B cell (primary cell): ENCODE measurements at regions not wholly inside any gene's neighbourhood (a gene's known extent, or its start where the extent isn't known, plus 50 kb on each side); places are given as distances from the start of the nearest gene placed in this dataset.

Experiments
- ATAC-seq: fragments of 200-7000 bp; cut with Tn5 transposase; one replicate; pipeline ENCODE4 v1.10.0; 2021; ENCODE audit warnings: low read depth, mild to moderate bottlenecking, moderate number of reproducible peaks, moderate library complexity
- CTCF ChIA-PET: fragments of 350-600 bp; sonication (Branson Sonifier 250); formaldehyde crosslinking; loops from one replicate; lab custom pipeline; 2021; ENCODE audit warnings: antibody characterized with exemption, inconsistent platforms; lab: Charles Lee
- POLR2A ChIA-PET: fragments of 350-600 bp; sonication (Branson Sonifier 250); formaldehyde crosslinking; loops from one replicate; lab custom pipeline; 2021; ENCODE audit warnings: antibody characterized with exemption; lab: Charles Lee
- DNase-seq: peaks from one replicate; pipeline ENCODE4 v3.0.0; 2013
- H2AFZ ChIP-seq: 2 replicates; pipeline ENCODE4 v1.6.1; 2012; ENCODE audit warnings: mild to moderate bottlenecking, low read depth, low read length; ENCODE audit not compliant: insufficient read depth, poor library complexity, severe bottlenecking
- H3K27ac ChIP-seq, 2 donors: 1 replicate in 1 of 2; 2 replicates in 1 of 2; pipeline ENCODE4 v1.5.1; 2012 to 2013; ENCODE audit warnings: low read length in 2 of 2, mild to moderate bottlenecking in 2 of 2, moderate library complexity in 1 of 2
- H3K27me3 ChIP-seq, 4 experiments: fragments of 200-600 bp in 1 of 4; sonication (generic) in 1 of 4; replicated peaks in 1 of 4; 1 replicate in 2 of 4; 2 replicates in 2 of 4; pipeline versions ENCODE4 v1.6.1 to v1.7.0; 2013 to 2016; ENCODE audit warnings: low read length in 3 of 4, mild to moderate bottlenecking in 2 of 4, mixed read lengths in 1 of 4, moderate library complexity in 1 of 4; ENCODE audit not compliant: insufficient read depth in 4 of 4, control insufficient read depth in 3 of 4; ENCODE audit errors: control extremely low read depth in 1 of 4
- H3K36me3 ChIP-seq, 2 experiments: replicated peaks in 1 of 2; 1 replicate in 1 of 2; 2 replicates in 1 of 2; pipeline versions ENCODE4 v1.6.1 to v1.7.1; 2013; ENCODE audit warnings: low read length in 1 of 2; ENCODE audit not compliant: insufficient read depth in 2 of 2, control insufficient read depth in 1 of 2; ENCODE audit errors: control extremely low read depth in 1 of 2, extremely low read depth in 1 of 2
- H3K4me1 ChIP-seq, 2 donors: fragments of 200-600 bp in 1 of 2; sonication (generic) in 1 of 2; 1 replicate in 1 of 2; 2 replicates in 1 of 2; pipeline versions ENCODE4 v1.5.1 to v1.6.1; 2013 to 2017; ENCODE audit warnings: low read length in 2 of 2; ENCODE audit not compliant: control insufficient read depth in 2 of 2, insufficient read depth in 2 of 2
- H3K4me2 ChIP-seq: replicated peaks from 2 replicates; pipeline ENCODE3; 2012; ENCODE audit warnings: mild to moderate bottlenecking, low read depth, low read length; ENCODE audit not compliant: poor library complexity, severe bottlenecking
- H3K4me3 ChIP-seq, 5 experiments: fragments of 200-600 bp in 1 of 5; sonication (generic) in 1 of 5; 1 replicate in 3 of 5; 2 replicates in 2 of 5; pipeline versions ENCODE4 v1.5.1 to v1.7.0; 2011 to 2016; ENCODE audit warnings: low read length in 4 of 5, mild to moderate bottlenecking in 4 of 5, low read depth in 2 of 5, control low read depth in 1 of 5, moderate library complexity in 1 of 5; ENCODE audit not compliant: insufficient read depth in 1 of 5; ENCODE audit errors: control extremely low read depth in 1 of 5, extremely low read depth in 1 of 5
- H3K79me2 ChIP-seq: fragments of 200-600 bp; sonication (generic); one replicate; pipeline ENCODE4 v1.6.0; 2016; ENCODE audit warnings: low read length; ENCODE audit not compliant: control insufficient read depth, insufficient read depth
- H3K9ac ChIP-seq: fragments of 200-600 bp; sonication (generic); 2 replicates; pipeline ENCODE4 v1.6.1; 2017; ENCODE audit warnings: mild to moderate bottlenecking, low read length, moderate library complexity
- H3K9me3 ChIP-seq, 3 donors: one replicate each; pipeline versions ENCODE4 v1.6.1 to v1.7.1; 2013; ENCODE audit warnings: low read length in 2 of 3; ENCODE audit not compliant: control insufficient read depth in 2 of 3, insufficient read depth in 1 of 3; ENCODE audit errors: control extremely low read depth in 1 of 3
- H4K20me1 ChIP-seq: 2 replicates; pipeline ENCODE4 v1.6.0; 2012; ENCODE audit warnings: mild to moderate bottlenecking, low read length; ENCODE audit not compliant: insufficient read depth, control insufficient read depth, poor library complexity, severe bottlenecking
- H3K27ac Mint-ChIP-seq: one replicate; pipeline ENCODE4 v1.8.0; 2021; ENCODE audit warnings: mixed read lengths
- H3K27me3 Mint-ChIP-seq: one replicate; pipeline ENCODE4 v1.8.0; 2021; ENCODE audit warnings: mixed read lengths
- H3K4me1 Mint-ChIP-seq: one replicate; pipeline ENCODE4 v1.8.0; 2021; ENCODE audit warnings: mixed read lengths
- H3K4me3 Mint-ChIP-seq: one replicate; pipeline ENCODE4 v1.8.0; 2021; ENCODE audit warnings: mixed read lengths
- H3K9me3 Mint-ChIP-seq: one replicate; pipeline ENCODE4 v1.8.0; 2022; ENCODE audit warnings: mixed read lengths; ENCODE audit not compliant: insufficient read depth
- EZH2 ChIP-seq: IDR thresholded peaks from 2 replicates; pipeline ENCODE4 v1.6.1; 2012; ENCODE audit warnings: borderline replicate concordance, low read depth, mild to moderate bottlenecking, moderate library complexity, low read length; ENCODE audit not compliant: insufficient read depth, poor library complexity, severe bottlenecking
- WGBS: methylation state at CpG from one replicate; pipeline ENCODE4 v1.1.5; 2013; ENCODE audit warnings: missing lambda C conversion rate; ENCODE audit not compliant: insufficient coverage; 5-methylcytosine and 5-hydroxymethylcytosine counted together
- intact Hi-C: fragments of 100-400 bp; cut with micrococcal nuclease; formaldehyde crosslinking; loops from one replicate; pipeline ENCODE4 v1.10.0; 2022
- TF ChIP-seq, protein P1 (sequence below): fragments of 200-600 bp; IDR thresholded peaks from one replicate; pipeline ENCODE4 v1.8.0; 2022; ENCODE audit warnings: antibody characterized with exemption, mild to moderate bottlenecking

DNA sequence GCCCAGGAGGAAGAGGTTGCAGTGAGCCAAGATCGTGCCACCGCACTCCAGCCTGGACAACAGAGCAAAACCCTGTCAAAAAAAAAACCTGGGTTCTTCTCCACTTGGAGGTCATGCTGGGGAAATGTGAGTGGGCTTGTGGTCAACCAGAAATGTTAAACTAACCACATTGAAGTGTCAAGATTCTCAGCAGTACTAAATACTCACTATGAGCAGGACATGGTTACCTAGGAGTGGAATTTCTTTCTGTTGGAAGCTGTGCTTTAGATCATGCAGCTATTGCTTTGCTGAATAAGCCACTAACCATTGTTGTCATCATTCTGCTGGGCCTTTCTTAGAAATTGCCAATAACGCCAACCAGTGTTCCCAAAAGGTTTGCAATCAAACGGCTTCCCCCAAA lies 253.3 kb upstream of the TSHZ3 start:
- no peak overlapping the region for H3K4me3 ChIP-seq
- intact Hi-C loops, result no loop called here
- Mint-ChIP-seq H3K27me3 (no peaks in the 10 kb centered on the region), H3K9me3 (no peaks in the 10 kb centered on the region), H3K4me3 (no peak overlapping the region), H3K27ac (no peak overlapping the region), H3K4me1 (no peaks in the 10 kb centered on the region)
- ChIA-PET CTCF (no interaction called here), POLR2A (no interaction called here)
- no peak overlapping the region for H3K4me2 ChIP-seq
- no peaks in the 10 kb centered on the region for H4K20me1 ChIP-seq
- H3K36me3 ChIP-seq, result no peaks in the 10 kb centered on the region
- no peaks in the 10 kb centered on the region for H3K79me2 ChIP-seq
- peaks cover 0 to 20% (median 0%) of the 10 kb centered on the region in 3 donors for H3K9me3 ChIP-seq
- no peak overlapping the region for H3K9ac ChIP-seq
- H3K27ac ChIP-seq, result no peak overlapping the region
- no peaks in the 10 kb centered on the region for H3K27me3 ChIP-seq
- 94% methylated on average over 4 of the region's 4 CpGs for WGBS
- no peak for DNase-seq
- no peak for TF ChIP-seq EZH2
- TF ChIP-seq, protein P1, sequence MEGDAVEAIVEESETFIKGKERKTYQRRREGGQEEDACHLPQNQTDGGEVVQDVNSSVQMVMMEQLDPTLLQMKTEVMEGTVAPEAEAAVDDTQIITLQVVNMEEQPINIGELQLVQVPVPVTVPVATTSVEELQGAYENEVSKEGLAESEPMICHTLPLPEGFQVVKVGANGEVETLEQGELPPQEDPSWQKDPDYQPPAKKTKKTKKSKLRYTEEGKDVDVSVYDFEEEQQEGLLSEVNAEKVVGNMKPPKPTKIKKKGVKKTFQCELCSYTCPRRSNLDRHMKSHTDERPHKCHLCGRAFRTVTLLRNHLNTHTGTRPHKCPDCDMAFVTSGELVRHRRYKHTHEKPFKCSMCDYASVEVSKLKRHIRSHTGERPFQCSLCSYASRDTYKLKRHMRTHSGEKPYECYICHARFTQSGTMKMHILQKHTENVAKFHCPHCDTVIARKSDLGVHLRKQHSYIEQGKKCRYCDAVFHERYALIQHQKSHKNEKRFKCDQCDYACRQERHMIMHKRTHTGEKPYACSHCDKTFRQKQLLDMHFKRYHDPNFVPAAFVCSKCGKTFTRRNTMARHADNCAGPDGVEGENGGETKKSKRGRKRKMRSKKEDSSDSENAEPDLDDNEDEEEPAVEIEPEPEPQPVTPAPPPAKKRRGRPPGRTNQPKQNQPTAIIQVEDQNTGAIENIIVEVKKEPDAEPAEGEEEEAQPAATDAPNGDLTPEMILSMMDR, result no peak
- no peaks in the 10 kb centered on the region for H3K4me1 ChIP-seq
- no peak overlapping the region for H2AFZ ChIP-seq
- no peak for ATAC-seq

DNA sequence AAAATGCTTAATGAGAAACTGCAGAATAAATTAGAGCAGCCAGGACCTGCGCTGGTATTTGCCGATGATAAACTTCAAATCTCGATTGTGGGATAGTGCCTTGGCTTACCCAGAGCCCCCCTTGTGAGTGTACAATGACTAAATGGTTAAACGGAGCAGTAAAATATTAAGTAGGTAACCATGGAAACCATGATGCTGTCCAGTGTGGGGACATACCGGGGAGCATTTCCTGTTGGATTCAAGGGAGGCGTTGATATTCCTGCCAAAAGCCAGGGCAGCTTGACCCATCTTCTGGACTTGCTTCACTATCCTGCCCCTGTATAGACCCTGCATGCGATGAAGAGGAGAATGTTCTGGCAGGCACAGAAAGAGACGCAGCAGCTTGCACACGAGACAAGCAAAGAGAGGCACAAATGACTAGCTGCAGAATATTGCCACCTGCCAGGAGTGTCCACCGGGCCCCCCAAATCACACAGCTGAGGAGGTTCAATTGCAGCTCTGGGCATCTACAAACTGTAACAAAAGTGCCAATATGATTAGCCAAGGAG lies 255.3 kb upstream of the TSHZ3 start:
- Histone ChIP-seq H3K79me2 (no peaks in the 10 kb centered on the region), H3K27me3 (no peaks in the 10 kb centered on the region), H3K36me3 (no peaks in the 10 kb centered on the region), H3K4me3 (no peak overlapping the region), H4K20me1 (no peaks in the 10 kb centered on the region), H3K4me1 (no peaks in the 10 kb centered on the region), H3K27ac (no peak overlapping the region), H3K9ac (no peak overlapping the region), H3K9me3 (peaks cover 0 to 15% (median 0%) of the 10 kb centered on the region in 3 donors), H2AFZ (no peak overlapping the region), H3K4me2 (no peak overlapping the region)
- H3K27me3 Mint-ChIP-seq, result no peaks in the 10 kb centered on the region
- CTCF ChIA-PET, result no interaction called here
- no peak overlapping the region for H3K4me3 Mint-ChIP-seq
- ATAC-seq (no peak), DNase-seq (no peak)
- POLR2A ChIA-PET, result no interaction called here
- no peak overlapping the region for H3K27ac Mint-ChIP-seq
- intact Hi-C loops, result no loop called here
- no peaks in the 10 kb centered on the region for H3K4me1 Mint-ChIP-seq
- 87% methylated on average over 10 of the region's 10 CpGs for WGBS
- no peaks in the 10 kb centered on the region for H3K9me3 Mint-ChIP-seq
- TF ChIP-seq EZH2, result no peak
- TF ChIP-seq, protein P1, result no peak
